IPS-20b (cell line): ENCODE measurements at regions not wholly inside any gene's neighbourhood (a gene's known extent, or its start where the extent isn't known, plus 50 kb on each side); places are given as distances from the start of the nearest gene placed in this dataset.

Experiments used
- H3K27ac ChIP-seq: one replicate; pipeline ENCODE4 v1.5.1; 2013; ENCODE audit warnings: low read length
- H3K27me3 ChIP-seq: 2 replicates; pipeline ENCODE4 v1.6.1; 2013; ENCODE audit warnings: mild to moderate bottlenecking, low read length, inconsistent platforms; ENCODE audit not compliant: insufficient read depth
- H3K36me3 ChIP-seq: 2 replicates; pipeline ENCODE4 v1.6.1; 2013; ENCODE audit warnings: low read depth, mild to moderate bottlenecking, inconsistent platforms, low read length, moderate library complexity; ENCODE audit not compliant: insufficient read depth
- H3K4me1 ChIP-seq: 2 replicates; pipeline ENCODE4 v1.6.1; 2013; ENCODE audit warnings: mild to moderate bottlenecking, control low read depth, inconsistent platforms, low read length, moderate library complexity; ENCODE audit not compliant: insufficient read depth
- H3K4me3 ChIP-seq: 2 replicates; pipeline ENCODE4 v1.5.1; 2013; ENCODE audit warnings: mild to moderate bottlenecking, low read length, inconsistent platforms
- H3K9ac ChIP-seq: 2 replicates; pipeline ENCODE4 v1.6.1; 2013; ENCODE audit warnings: low read depth, mild to moderate bottlenecking, inconsistent platforms, low read length, moderate library complexity
- H3K9me3 ChIP-seq: 2 replicates; pipeline ENCODE4 v1.6.1; 2013; ENCODE audit warnings: mild to moderate bottlenecking, low read depth, low read length, inconsistent platforms; ENCODE audit not compliant: insufficient read depth

DNA sequence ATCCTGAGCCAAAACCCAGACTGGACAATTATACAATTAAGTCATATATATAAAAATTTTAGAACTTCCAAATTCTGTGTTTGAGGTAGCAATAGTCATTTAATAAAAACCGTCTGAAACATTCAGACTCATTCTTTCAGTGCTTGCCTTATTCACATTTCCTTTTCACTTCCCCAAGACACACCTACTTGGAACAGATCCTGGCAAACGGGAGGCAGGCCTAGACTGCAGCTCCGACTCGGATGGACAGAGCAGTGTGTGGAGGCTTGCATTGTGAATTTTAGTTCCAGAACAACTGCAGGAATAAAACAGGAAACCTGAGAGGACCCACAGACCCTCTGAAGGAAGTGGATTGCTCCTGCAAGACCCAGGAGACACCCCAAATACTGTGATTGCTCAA is 341.4 kb downstream of the CNTN3 start:
- no peaks in the 10 kb centered on the region for H3K27me3 ChIP-seq
- H3K9ac ChIP-seq: no peak overlapping the region
- peaks cover 2% of the 10 kb centered on the region; the same call in 1 of the 2 replicates for H3K9me3 ChIP-seq
- H3K36me3 ChIP-seq: no peaks in the 10 kb centered on the region
- H3K4me1 ChIP-seq: no peaks in the 10 kb centered on the region
- H3K27ac ChIP-seq: no peak overlapping the region
- no peak overlapping the region for H3K4me3 ChIP-seq

DNA sequence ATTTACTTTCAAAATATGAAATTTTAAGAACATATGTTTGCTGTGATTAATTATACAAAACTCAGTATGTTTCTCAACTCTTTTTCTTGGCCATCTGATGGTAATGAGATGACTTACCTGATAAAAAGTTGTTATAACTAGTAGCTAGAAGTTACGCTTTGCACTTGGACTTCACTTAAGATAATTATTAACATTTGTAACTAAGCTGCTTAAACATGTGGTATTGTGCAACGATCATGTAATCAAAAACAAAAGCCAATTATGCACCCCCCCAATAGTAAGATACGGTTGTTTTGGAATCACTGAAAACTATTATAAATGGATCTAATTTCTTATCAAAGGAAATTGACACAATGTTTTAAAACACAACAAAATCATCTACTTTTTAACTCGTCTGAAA is 342.9 kb downstream of the CNTN3 start:
- Histone ChIP-seq H3K4me3 (no peak overlapping the region), H3K27ac (no peak overlapping the region), H3K4me1 (no peaks in the 10 kb centered on the region), H3K9me3 (no peaks in the 10 kb centered on the region), H3K36me3 (no peaks in the 10 kb centered on the region), H3K9ac (no peak overlapping the region), H3K27me3 (no peaks in the 10 kb centered on the region)

DNA sequence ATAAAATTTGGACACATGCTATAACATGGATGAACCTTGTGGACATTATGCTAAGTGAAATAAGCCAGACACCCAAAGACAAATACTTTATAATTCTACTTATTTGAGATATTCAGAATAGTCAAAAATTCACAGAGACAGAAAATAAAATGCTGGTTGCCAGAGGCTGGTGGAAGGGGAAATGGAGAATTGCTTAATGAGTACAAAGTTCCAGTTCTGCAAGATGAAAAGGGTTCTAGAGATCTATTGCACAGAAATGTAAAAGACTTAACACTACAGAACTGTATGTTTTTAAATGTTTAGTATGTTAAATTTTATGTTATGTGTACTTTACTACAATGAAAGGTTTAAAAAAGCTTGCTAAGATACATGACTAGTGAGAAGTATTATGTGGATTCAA is 344.8 kb downstream of the CNTN3 start:
- Histone ChIP-seq H3K9me3 (no peaks in the 10 kb centered on the region), H3K36me3 (no peaks in the 10 kb centered on the region), H3K4me1 (no peaks in the 10 kb centered on the region), H3K4me3 (no peak overlapping the region), H3K27ac (no peak overlapping the region), H3K9ac (no peak overlapping the region), H3K27me3 (no peaks in the 10 kb centered on the region)

DNA sequence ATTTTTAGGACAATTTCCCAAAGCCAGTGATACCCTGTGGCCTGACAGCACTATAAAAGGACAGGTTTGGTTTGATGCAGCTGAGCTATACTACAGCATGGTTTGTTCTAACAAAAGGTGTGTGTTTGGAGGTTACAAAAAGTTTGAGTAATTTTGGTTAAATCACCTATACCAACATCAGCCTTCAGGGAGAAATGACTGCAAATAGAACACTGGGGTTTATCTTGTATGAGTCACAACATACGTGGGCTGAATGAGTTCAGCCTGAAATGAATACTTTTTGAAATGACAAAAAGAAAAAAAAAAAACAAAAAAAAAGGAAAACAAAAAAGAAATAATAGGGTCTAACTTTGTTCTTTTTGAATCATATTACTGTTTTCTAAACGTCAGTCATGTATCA is 345.7 kb downstream of the CNTN3 start:
- Histone ChIP-seq H3K4me1 (no peaks in the 10 kb centered on the region), H3K4me3 (no peak overlapping the region), H3K9me3 (no peaks in the 10 kb centered on the region), H3K27me3 (no peaks in the 10 kb centered on the region), H3K36me3 (no peaks in the 10 kb centered on the region), H3K27ac (no peak overlapping the region), H3K9ac (no peak overlapping the region)

DNA sequence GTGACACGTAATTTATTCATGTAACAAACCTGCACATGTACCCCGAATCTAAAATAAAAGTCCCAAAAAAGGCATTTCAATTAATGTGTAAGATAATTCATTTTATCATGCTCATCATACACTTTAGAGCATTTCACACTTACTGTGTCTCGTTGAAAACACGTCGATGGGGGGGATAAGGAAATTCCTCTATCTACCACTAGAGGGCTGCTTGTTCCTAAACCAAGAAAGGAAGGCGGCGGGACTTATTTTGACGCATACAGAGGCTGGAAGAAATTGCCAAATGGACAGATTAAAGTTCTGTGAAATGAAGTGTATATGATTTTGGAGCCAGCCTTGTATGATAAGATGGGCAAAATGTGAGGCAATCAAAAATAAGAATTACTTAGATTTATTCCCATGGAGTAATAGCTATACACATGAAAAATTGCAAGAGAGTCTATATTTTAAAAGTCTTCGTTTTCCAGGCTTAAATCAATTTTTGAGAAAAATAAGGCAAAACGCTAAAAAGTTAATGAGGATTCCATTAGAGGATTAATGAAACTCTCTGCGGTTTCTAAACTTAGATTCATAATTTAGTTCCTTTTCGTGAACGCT is 346.8 kb downstream of the CNTN3 start:
- no peak overlapping the region for H3K9ac ChIP-seq
- H3K27me3 ChIP-seq: no peaks in the 10 kb centered on the region
- no peak overlapping the region for H3K4me3 ChIP-seq
- no peak overlapping the region for H3K27ac ChIP-seq
- H3K4me1 ChIP-seq: no peaks in the 10 kb centered on the region
- no peaks in the 10 kb centered on the region for H3K9me3 ChIP-seq
- H3K36me3 ChIP-seq: no peaks in the 10 kb centered on the region

GRCh38 chr3:74267131-74267530 is 347.3 kb downstream of the CNTN3 start:
- H3K4me1 ChIP-seq: no peaks in the 10 kb centered on the region
- H3K4me3 ChIP-seq: no peak overlapping the region
- H3K36me3 ChIP-seq: no peaks in the 10 kb centered on the region
- no peak overlapping the region for H3K9ac ChIP-seq
- H3K9me3 ChIP-seq: no peaks in the 10 kb centered on the region
- H3K27ac ChIP-seq: no peak overlapping the region
- H3K27me3 ChIP-seq: no peaks in the 10 kb centered on the region

DNA sequence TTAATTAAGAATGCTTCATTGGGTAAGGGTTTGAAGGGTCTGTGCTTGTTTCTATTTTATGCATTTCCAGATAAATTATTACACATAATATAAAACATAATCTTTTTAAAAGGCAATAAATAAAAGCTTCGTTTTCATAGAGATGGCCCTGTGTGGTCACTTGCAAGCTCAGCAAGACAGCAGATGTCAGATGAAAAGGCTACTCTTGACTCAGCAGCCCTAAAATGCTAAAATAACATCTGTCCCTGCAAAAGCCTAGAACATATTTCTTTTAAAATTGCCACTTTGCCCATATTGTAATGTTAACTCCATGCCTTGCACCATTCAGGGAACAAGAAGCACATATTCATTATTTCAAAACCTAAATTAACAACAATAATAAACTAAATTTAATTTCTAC is 349.4 kb downstream of the CNTN3 start:
- Histone ChIP-seq H3K36me3 (no peaks in the 10 kb centered on the region), H3K9ac (no peak overlapping the region), H3K4me3 (no peak overlapping the region), H3K9me3 (no peaks in the 10 kb centered on the region), H3K4me1 (no peaks in the 10 kb centered on the region), H3K27ac (no peak overlapping the region), H3K27me3 (no peaks in the 10 kb centered on the region)

GRCh38 chr3:74263031-74263430 is 351.4 kb downstream of the CNTN3 start:
- H3K27ac ChIP-seq: no peak overlapping the region

DNA sequence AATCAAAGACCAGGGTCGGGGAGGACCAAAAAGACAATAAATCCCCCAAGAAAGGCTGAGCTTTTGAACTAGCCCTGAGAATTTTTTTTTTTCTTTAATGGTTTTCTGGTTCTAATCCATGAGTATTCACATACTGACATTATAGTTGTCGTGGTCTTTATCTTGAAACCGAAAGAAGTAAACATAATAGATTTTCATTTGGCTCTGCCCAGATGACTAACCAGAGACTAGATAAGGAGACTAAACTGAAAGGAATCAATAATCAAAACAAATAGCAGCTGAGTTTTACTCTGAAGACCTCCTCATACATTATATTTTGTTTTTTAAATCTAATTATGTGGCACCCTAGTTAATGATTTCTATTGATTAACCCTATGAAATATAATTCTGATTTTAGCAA is 381.4 kb downstream of the CNTN3 start:
- no peak overlapping the region for H3K9ac ChIP-seq
- no peaks in the 10 kb centered on the region for H3K36me3 ChIP-seq
- H3K4me3 ChIP-seq: no peak overlapping the region
- no peak overlapping the region for H3K27ac ChIP-seq
- no peaks in the 10 kb centered on the region for H3K9me3 ChIP-seq
- H3K4me1 ChIP-seq: no peaks in the 10 kb centered on the region
- no peaks in the 10 kb centered on the region for H3K27me3 ChIP-seq

More at GRCh38 chr3:74263031-74263430, 351.4 kb downstream of the CNTN3 start:
- H3K36me3 ChIP-seq: no peaks in the 10 kb centered on the region
- H3K4me1 ChIP-seq: no peaks in the 10 kb centered on the region
- no peaks in the 10 kb centered on the region for H3K9me3 ChIP-seq
- H3K4me3 ChIP-seq: no peak overlapping the region
- no peak overlapping the region for H3K9ac ChIP-seq
- H3K27me3 ChIP-seq: no peaks in the 10 kb centered on the region

- Histone ChIP-seq H3K27me3 (no peaks in the 10 kb centered on the region), H3K4me1 (no peaks in the 10 kb centered on the region), H3K36me3 (no peaks in the 10 kb centered on the region), H3K4me3 (no peak overlapping the region), H3K9me3 (no peaks in the 10 kb centered on the region; the same call in 1 of the 2 replicates), H3K9ac (no peak overlapping the region), H3K27ac (no peak overlapping the region)
Measured at GRCh38 chr3:74217467-74217866, 397.0 kb downstream of the CNTN3 start.

DNA sequence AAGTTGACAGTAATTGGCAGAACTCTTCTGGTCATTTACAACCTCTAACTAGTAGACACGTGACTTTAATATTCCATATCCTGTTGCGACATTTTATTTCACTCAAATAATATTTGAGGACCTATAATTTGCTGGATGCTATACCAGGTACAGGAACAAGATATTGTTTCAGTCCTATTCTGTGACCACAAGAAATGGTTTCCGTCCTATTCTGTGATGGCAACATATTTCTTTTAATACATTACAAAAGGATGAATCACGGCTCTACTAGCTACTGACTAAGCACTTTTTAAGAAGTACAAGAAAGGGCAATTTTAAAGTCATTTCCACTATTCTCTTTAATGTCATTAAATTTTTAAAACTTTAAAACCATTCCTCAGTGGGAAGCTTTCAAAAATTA is 400.2 kb downstream of the CNTN3 start:
- Histone ChIP-seq H3K4me3 (no peak overlapping the region), H3K27me3 (no peaks in the 10 kb centered on the region), H3K27ac (no peak overlapping the region), H3K4me1 (no peaks in the 10 kb centered on the region), H3K9ac (no peak overlapping the region), H3K9me3 (no peaks in the 10 kb centered on the region), H3K36me3 (no peaks in the 10 kb centered on the region)

DNA sequence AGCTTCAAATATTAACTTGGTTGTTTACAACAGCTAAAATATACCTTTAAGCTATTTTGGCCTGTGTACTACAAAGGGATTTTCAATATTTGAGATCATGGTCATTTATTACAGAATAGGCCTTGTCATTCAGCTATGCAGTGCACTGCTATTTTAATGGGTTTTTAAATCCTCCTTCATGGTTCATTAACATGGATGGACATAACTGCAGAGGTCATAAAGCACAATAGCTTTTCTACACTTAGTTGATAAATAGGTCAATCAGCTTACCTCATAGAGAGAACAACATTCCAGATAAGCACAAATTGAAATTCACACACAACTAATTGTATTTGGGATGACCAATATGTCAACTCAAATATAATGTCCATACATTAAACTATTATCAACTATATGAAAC is 403.7 kb downstream of the CNTN3 start:
- no peak overlapping the region for H3K27ac ChIP-seq
- H3K4me1 ChIP-seq: no peaks in the 10 kb centered on the region

More for the DNA sequence above, 403.7 kb downstream of the CNTN3 start:
- H3K9me3 ChIP-seq: no peaks in the 10 kb centered on the region
- no peaks in the 10 kb centered on the region for H3K27me3 ChIP-seq
- H3K4me3 ChIP-seq: no peak overlapping the region
- no peaks in the 10 kb centered on the region for H3K36me3 ChIP-seq
- no peak overlapping the region for H3K9ac ChIP-seq
